ENCODE measurements at regions not wholly inside any gene's neighbourhood (a gene's known extent, or its start where the extent isn't known, plus 50 kb on each side); places are given as distances from the start of the nearest gene placed in this dataset.

DNA sequence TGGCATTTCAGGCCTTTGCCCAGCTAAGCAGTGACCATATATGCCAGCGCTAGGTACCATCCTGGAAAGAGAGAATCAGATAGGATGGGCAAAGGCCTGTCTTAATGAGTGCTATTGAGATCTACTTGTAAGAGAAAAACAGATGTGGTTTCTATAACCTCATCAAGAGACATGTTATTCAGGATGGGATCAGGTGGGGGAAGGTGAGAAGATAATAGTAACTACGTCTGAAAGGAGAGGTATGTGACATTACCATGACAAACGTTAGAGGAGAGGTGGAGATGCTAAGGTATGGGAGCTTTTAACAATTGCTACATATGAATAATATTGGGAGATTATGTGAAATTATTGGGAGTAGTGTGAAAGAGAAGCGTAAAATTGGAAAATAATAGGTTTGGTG, 204.2 kb upstream of the PLXNA2 start (continued):
- TF ChIP-seq, protein P1, sequence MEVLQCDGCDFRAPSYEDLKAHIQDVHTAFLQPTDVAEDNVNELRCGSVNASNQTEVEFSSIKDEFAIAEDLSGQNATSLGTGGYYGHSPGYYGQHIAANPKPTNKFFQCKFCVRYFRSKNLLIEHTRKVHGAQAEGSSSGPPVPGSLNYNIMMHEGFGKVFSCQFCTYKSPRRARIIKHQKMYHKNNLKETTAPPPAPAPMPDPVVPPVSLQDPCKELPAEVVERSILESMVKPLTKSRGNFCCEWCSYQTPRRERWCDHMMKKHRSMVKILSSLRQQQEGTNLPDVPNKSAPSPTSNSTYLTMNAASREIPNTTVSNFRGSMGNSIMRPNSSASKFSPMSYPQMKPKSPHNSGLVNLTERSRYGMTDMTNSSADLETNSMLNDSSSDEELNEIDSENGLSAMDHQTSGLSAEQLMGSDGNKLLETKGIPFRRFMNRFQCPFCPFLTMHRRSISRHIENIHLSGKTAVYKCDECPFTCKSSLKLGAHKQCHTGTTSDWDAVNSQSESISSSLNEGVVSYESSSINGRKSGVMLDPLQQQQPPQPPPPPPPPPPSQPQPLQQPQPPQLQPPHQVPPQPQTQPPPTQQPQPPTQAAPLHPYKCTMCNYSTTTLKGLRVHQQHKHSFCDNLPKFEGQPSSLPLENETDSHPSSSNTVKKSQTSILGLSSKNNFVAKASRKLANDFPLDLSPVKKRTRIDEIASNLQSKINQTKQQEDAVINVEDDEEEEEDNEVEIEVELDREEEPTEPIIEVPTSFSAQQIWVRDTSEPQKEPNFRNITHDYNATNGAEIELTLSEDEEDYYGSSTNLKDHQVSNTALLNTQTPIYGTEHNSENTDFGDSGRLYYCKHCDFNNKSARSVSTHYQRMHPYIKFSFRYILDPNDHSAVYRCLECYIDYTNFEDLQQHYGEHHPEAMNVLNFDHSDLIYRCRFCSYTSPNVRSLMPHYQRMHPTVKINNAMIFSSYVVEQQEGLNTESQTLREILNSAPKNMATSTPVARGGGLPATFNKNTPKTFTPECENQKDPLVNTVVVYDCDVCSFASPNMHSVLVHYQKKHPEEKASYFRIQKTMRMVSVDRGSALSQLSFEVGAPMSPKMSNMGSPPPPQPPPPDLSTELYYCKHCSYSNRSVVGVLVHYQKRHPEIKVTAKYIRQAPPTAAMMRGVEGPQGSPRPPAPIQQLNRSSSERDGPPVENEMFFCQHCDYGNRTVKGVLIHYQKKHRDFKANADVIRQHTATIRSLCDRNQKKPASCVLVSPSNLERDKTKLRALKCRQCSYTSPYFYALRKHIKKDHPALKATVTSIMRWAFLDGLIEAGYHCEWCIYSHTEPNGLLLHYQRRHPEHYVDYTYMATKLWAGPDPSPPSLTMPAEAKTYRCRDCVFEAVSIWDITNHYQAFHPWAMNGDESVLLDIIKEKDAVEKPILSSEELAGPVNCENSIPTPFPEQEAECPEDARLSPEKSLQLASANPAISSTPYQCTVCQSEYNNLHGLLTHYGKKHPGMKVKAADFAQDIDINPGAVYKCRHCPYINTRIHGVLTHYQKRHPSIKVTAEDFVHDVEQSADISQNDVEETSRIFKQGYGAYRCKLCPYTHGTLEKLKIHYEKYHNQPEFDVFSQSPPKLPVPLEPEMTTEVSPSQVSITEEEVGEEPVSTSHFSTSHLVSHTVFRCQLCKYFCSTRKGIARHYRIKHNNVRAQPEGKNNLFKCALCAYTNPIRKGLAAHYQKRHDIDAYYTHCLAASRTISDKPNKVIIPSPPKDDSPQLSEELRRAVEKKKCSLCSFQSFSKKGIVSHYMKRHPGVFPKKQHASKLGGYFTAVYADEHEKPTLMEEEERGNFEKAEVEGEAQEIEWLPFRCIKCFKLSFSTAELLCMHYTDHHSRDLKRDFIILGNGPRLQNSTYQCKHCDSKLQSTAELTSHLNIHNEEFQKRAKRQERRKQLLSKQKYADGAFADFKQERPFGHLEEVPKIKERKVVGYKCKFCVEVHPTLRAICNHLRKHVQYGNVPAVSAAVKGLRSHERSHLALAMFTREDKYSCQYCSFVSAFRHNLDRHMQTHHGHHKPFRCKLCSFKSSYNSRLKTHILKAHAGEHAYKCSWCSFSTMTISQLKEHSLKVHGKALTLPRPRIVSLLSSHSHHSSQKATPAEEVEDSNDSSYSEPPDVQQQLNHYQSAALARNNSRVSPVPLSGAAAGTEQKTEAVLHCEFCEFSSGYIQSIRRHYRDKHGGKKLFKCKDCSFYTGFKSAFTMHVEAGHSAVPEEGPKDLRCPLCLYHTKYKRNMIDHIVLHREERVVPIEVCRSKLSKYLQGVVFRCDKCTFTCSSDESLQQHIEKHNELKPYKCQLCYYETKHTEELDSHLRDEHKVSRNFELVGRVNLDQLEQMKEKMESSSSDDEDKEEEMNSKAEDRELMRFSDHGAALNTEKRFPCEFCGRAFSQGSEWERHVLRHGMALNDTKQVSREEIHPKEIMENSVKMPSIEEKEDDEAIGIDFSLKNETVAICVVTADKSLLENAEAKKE (CRISPR knock-in tag; IDR thresholded peaks at IDR 0.05) = no peak
- no peak for TF ChIP-seq NANOG (IDR thresholded peaks at IDR 0.05; ENCODE audit: borderline replicate concordance)
- no peak for TF ChIP-seq EZH2phosphoT487 (IDR thresholded peaks at IDR 0.05; ENCODE audit: unreplicated experiment)

DNA sequence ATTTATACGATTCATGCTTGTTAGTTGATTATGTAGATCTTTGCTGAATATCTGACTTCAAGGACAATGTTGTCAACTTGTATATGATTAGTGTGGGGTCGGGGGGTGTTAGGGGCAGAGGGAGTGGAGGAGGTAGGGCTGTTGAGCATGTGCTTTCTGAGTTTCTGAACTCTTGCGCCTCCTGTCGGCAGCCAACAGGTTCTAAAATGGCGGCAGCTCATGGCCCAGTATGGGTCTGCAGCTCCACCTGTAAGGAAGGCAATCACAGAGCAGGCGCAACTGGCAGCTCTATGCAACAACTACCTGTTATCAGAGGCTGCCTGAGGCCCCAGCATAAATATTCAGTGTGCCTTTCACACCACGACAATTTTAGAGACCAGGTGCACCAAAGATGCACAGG, 205.8 kb upstream of the PLXNA2 start:
- Histone ChIP-seq H3K4me3 (no peak overlapping the region), H3K27me3 (ENCODE audit: insufficient read depth) (no peaks in the 10 kb centered on the region), H2AFZ (peak overlapping the region; percentile 44; the same call in 1 of the 2 replicates), H4K20me1 (replicated peaks; ENCODE audit: insufficient read depth) (no peaks in the 10 kb centered on the region), H3K4me1 (ENCODE audit: insufficient read depth) (peaks cover 10% of the 10 kb centered on the region; the same call in 1 of the 2 replicates), H3K79me2 (replicated peaks; ENCODE audit: insufficient read depth) (no peaks in the 10 kb centered on the region), H3K9me2 (ENCODE audit: insufficient read depth) (0 out of 2 replicates have a peak, but pooled peaks cover 3% of the 10 kb centered on the region), H3K4me2 (no peak overlapping the region), H3K27ac (ENCODE audit: low read depth) (no peak overlapping the region), H3K36me3 (ENCODE audit: insufficient read depth) (no peaks in the 10 kb centered on the region), H3F3A (replicated peaks; ENCODE audit: low read depth) (no peaks in the 10 kb centered on the region)
- ATAC-seq = no peak
- Mint-ChIP-seq H3K27ac (no peak overlapping the region), H3K36me3 (ENCODE audit: low read depth) (peaks cover under 1% of the 10 kb centered on the region; the same call in 1 of the 3 replicates), H3K4me3 (no peak overlapping the region), H3K4me1 (peaks cover 15% of the 10 kb centered on the region), H3K9me3 (peaks cover 3% of the 10 kb centered on the region; the same call in 2 of the 3 replicates), H3K27me3 (ENCODE audit: insufficient read depth, low read depth, poor library complexity) (peaks cover 3% of the 10 kb centered on the region)
- DNase-seq (ENCODE audit: low spot score) = no peak
- no peak for TF ChIP-seq EZH2phosphoT487 (IDR thresholded peaks at IDR 0.05; ENCODE audit: unreplicated experiment)
- TF ChIP-seq, protein P2, sequence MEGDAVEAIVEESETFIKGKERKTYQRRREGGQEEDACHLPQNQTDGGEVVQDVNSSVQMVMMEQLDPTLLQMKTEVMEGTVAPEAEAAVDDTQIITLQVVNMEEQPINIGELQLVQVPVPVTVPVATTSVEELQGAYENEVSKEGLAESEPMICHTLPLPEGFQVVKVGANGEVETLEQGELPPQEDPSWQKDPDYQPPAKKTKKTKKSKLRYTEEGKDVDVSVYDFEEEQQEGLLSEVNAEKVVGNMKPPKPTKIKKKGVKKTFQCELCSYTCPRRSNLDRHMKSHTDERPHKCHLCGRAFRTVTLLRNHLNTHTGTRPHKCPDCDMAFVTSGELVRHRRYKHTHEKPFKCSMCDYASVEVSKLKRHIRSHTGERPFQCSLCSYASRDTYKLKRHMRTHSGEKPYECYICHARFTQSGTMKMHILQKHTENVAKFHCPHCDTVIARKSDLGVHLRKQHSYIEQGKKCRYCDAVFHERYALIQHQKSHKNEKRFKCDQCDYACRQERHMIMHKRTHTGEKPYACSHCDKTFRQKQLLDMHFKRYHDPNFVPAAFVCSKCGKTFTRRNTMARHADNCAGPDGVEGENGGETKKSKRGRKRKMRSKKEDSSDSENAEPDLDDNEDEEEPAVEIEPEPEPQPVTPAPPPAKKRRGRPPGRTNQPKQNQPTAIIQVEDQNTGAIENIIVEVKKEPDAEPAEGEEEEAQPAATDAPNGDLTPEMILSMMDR (conservative IDR thresholded peaks at IDR 0.05; ENCODE audit: low read depth in 2 of 2) = peak; percentile 21 to 41

Data from GM23338 (cell line).